ENCODE measurements at regions not wholly inside any gene's neighbourhood (a gene's known extent, or its start where the extent isn't known, plus 50 kb on each side); places are given as distances from the start of the nearest gene placed in this dataset.
"Not testable (repeated sequence)": the region's sequence is repeated elsewhere in the genome, so short reads cannot be mapped to it uniquely, and the experiment has no call there.

DNA sequence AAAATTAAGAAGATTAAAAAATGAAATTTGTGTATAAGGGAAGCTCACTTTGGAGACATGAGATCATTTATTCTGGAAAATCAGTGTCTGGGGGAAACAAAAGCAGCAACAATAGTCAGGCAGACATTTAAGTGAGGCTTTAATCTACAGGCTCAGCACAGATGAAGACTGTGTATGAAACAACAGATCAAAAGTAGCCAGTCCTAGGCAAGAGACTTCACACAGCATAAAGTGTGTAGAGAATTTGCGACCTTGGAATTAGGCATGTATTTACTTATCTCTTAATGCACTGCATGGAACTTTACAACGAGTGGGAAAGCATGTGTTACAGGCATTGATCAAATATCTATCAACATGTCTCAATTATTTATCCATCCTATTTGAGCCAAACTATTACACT lies 1099.9 kb downstream of the PLA2G4A start:
- TF ChIP-seq, protein P1, sequence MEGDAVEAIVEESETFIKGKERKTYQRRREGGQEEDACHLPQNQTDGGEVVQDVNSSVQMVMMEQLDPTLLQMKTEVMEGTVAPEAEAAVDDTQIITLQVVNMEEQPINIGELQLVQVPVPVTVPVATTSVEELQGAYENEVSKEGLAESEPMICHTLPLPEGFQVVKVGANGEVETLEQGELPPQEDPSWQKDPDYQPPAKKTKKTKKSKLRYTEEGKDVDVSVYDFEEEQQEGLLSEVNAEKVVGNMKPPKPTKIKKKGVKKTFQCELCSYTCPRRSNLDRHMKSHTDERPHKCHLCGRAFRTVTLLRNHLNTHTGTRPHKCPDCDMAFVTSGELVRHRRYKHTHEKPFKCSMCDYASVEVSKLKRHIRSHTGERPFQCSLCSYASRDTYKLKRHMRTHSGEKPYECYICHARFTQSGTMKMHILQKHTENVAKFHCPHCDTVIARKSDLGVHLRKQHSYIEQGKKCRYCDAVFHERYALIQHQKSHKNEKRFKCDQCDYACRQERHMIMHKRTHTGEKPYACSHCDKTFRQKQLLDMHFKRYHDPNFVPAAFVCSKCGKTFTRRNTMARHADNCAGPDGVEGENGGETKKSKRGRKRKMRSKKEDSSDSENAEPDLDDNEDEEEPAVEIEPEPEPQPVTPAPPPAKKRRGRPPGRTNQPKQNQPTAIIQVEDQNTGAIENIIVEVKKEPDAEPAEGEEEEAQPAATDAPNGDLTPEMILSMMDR (IDR thresholded peaks at IDR 0.05; ENCODE audit: extremely low read depth, missing control alignments), result no peak
- DNase-seq (ENCODE audit: low spot score), result no peak

DNA sequence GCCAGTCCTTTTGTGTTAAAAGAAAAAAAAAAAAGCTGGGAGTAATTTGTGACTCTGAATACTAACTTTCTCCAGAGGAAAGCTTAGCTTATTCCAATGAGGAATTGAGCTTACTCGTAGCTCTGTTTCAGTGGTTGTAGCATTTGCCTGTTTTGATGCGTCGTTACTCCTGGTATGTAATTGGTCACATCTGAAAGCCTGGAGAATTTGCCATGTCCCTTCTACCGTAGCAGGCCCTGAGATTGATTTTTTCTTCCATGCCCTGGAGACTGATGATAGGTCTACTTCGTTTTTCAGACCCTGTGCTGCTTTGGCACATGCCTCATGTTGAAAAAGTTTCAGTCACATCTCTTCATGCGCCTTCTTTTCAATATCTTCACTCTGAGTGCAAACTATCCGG lies 1103.0 kb downstream of the PLA2G4A start:
- TF ChIP-seq, protein P1 (IDR thresholded peaks at IDR 0.05; ENCODE audit: extremely low read depth, missing control alignments), result no peak
- no peak for DNase-seq (ENCODE audit: low spot score)

DNA sequence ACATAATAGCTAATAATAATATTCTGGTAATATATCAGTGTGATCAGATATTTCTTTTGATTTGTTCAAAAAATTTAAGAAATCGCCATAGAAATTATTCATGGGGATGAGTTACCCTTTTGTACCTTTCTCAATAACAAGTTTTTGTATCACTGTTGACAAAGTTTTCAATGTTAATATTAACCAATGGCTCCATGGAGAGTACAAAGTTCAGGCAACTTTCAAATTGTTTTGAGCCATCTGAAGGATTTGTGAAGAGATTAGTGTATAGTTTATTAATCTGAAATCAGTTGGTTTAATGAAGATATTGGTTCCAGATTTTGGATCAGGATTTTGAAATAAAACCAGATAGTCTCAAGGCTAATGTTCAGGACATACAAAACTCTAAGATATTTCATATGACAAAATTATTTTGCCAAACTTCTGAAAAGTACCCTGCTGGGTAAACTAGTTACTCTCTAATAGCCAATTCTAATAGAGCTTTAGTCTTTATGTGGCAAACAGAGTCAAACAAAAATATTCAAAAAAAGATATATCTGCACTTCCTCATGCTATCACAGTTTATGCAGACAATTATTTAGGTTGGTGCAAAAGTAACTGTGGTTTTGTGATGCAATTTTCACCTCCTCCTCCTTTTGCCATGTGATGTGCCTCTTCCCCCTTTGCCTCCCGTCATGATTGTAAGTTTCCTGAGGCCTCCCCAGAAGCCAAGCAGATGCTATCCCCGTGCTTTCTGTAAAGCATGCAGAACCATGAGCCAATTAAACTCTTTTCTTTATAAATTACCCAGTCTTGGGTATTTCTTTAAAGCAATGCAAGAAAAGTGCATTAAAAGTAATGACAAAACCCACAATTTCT lies 1105.0 kb downstream of the PLA2G4A start:
- TF ChIP-seq, protein P1 (IDR thresholded peaks at IDR 0.05; ENCODE audit: extremely low read depth, missing control alignments), result no peak
- no peak for DNase-seq (ENCODE audit: low spot score)

DNA sequence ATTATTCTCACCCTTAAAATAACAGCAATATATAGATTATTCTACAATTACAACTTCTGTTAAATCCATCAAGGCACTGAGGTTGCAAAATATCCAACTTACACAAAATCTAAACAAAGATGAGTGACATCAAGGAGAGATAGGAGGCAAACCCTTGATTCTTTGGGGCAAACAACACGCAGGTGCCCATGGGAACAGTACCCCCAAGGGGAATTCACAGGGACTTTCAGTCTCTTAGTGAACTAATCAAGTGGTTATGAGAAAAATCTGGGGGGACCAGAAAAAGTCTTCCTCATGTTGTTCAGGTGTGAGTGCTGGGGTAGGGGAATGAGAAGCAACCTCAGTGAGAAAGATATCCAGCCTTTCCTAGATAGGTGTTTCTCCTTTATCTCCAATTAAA lies 1107.9 kb downstream of the PLA2G4A start:
- DNase-seq (ENCODE audit: low spot score), result no peak
- TF ChIP-seq, protein P1 (IDR thresholded peaks at IDR 0.05; ENCODE audit: extremely low read depth, missing control alignments), result no peak

DNA sequence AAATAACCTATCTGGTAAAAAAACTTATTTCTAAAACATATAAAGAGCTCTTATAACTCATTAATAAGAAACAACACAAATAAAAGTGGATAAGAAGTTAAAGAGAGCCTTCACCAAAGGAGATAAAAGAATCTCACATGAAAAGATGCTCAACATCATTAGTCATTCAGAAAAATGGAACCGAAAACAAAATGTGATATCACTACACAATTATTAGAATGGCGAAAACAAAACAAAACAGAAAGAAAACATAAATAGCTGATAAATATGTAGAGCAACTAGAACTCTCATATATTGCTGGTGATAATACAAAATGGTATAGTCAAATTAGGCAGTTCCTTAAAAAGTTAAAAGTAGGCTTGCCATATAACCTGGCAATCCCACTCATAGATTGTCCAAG lies 1109.3 kb downstream of the PLA2G4A start:
- no peak for DNase-seq (ENCODE audit: low spot score)
- TF ChIP-seq, protein P1 (IDR thresholded peaks at IDR 0.05; ENCODE audit: extremely low read depth, missing control alignments), result no peak

DNA sequence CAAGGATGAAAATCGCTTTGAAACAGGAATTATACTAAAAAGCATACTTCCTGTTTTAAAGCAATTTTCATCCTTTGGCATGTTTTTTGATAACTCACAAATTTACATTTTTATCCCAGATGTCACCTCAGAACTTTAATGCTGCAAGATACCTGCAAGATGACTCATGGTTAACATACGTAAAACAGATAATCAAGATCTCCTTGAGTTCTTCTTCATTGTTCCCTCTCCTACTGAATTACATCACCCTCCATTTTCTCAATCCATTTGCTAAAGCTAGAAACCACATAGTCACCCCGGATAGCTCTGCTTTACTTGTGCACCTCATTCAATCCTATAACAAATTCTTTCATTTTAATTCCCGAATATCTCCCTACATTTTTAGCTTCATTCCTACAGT lies 1114.2 kb downstream of the PLA2G4A start:
- TF ChIP-seq, protein P1 (IDR thresholded peaks at IDR 0.05; ENCODE audit: extremely low read depth, missing control alignments), result no peak
- no peak for DNase-seq (ENCODE audit: low spot score)

DNA sequence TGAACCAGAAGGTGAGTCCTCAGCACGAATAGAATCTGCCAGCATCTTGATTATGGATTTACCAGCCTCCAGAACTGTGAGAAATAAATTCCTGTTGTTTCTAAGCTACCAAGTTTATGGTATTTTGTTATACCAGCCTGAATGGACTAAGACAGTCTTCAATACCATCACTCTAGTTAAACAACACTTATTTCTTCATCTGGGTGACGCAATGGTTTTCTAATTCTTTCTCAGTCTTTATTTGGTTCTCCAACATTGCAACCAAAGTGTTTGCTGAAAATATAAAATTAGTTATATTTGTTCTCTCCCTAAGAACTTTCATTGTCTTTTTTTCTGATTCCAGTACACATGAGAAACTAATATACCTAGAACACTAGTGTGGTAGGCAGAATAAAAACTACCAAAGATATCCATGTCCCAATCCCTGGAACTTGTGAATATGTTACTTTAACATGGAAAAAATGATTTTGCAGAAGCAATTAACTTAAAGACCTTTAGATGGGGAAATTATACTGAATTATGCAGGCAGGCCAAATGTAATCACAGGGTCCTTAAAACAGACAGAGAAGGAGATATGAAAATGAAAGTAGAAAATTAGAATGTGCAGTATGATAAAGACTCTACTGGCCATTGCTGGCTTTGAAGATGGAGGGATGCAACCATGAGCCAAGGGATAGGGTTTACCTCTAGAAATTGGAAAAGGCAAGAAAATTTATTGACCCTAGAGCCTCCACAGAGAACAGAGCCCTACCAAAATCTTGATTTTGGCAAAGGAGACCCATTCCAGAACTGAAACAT lies 1115.1 kb downstream of the PLA2G4A start:
- DNase-seq (ENCODE audit: low spot score), result no peak
- TF ChIP-seq, protein P1 (IDR thresholded peaks at IDR 0.05; ENCODE audit: extremely low read depth, missing control alignments), result no peak

DNA sequence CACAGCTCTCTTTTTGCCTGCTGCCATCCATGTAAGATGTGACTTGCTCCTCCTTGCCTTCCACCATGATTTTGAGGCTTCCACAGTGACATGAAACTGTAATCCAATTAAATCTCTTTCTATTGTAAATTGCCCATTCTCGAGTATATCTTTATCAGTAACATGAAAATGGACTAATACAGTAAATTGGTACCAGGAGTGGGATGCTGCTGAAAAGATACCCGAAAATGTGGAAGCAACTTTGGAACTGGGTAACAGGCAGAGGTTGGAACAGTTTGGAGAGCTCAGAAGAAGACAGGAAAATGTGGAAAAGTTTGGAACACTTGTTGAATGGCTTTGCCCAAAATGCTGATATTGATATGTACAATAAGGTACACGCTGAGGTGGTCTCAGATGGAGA lies 1117.9 kb downstream of the PLA2G4A start:
- DNase-seq (ENCODE audit: low spot score), result not testable (repeated sequence)
